C4-2B (cell line): ENCODE measurements at regions not wholly inside any gene's neighbourhood (a gene's known extent, or its start where the extent isn't known, plus 50 kb on each side); places are given as distances from the start of the nearest gene placed in this dataset.

Experiments
- ZFX ChIP-seq: fragments of 450-650 bp; IDR thresholded peaks from 2 replicates; pipeline ENCODE4 v1.6.1; 2017
- TF ChIP-seq, protein P1 (sequence below): fragments of 450-650 bp; conservative IDR thresholded peaks from 2 replicates; pipeline ENCODE4 v1.5.1; 2017; ENCODE audit warnings: mild to moderate bottlenecking

DNA sequence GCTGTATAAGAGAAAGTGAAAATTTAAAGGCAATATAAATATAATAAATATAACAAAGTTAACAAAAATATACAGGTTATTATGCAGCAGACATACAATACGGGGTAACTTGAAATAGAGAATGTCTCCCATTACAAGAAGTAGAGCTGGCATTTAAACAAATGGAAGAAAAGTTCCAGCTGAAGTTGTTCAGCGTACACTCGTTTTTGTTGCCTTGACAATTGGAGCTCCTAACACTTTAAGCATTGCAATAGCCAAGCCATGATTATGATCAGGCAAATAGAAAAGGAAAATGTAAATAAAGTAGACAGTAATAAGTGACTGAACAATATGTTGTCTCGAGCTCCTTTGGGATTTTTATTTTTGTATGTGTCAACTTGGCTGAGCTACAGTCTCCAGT lies 737.8 kb upstream of the CELF2 start:
- TF ChIP-seq, protein P1, sequence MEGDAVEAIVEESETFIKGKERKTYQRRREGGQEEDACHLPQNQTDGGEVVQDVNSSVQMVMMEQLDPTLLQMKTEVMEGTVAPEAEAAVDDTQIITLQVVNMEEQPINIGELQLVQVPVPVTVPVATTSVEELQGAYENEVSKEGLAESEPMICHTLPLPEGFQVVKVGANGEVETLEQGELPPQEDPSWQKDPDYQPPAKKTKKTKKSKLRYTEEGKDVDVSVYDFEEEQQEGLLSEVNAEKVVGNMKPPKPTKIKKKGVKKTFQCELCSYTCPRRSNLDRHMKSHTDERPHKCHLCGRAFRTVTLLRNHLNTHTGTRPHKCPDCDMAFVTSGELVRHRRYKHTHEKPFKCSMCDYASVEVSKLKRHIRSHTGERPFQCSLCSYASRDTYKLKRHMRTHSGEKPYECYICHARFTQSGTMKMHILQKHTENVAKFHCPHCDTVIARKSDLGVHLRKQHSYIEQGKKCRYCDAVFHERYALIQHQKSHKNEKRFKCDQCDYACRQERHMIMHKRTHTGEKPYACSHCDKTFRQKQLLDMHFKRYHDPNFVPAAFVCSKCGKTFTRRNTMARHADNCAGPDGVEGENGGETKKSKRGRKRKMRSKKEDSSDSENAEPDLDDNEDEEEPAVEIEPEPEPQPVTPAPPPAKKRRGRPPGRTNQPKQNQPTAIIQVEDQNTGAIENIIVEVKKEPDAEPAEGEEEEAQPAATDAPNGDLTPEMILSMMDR = no peak
- no peak for TF ChIP-seq ZFX
